Uterus (tissue), 2 donors: ENCODE measurements at regions not wholly inside any gene's neighbourhood (a gene's known extent, or its start where the extent isn't known, plus 50 kb on each side); places are given as distances from the start of the nearest gene placed in this dataset.

ENCODE experiments used
- POLR2A ChIP-seq, 2 donors: fragments of 450-650 bp; IDR thresholded peaks; one replicate each; pipeline ENCODE4 v1.6.1; 2016; ENCODE audit warnings: antibody characterized with exemption in 2 of 2, mild to moderate bottlenecking in 1 of 2, moderate library complexity in 1 of 2
- TF ChIP-seq, protein P1 (sequence below), 4 experiments: fragments of 200-600 bp in 2 of 4; fragments of 450-650 bp in 2 of 4; sonication (generic) in 2 of 4; IDR thresholded peaks; one replicate each; pipeline ENCODE4 v1.5.1; 2016 to 2019; ENCODE audit warnings: antibody characterized with exemption in 4 of 4, mild to moderate bottlenecking in 2 of 4, moderate library complexity in 1 of 4

DNA sequence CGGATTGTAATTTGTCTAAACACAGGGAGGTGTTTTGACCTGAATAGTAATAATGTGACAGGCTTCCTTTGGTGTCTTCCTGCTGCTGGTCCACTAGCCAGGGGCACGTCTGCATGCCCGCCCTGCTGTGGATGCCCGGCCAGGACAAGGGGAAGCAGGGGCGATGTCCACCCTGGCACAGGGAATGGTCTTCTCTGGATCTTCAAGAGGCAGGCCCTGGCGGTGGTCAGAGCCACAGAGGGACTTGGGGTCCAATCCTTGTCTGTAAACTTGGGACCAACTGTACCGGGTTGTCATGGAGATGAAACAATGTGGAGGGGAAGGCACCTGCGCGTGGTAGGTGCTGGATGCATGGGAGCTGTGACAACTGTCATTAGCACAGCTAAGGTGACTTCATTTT is 134.1 kb downstream of the RPLP1 start:
- TF ChIP-seq, protein P1, sequence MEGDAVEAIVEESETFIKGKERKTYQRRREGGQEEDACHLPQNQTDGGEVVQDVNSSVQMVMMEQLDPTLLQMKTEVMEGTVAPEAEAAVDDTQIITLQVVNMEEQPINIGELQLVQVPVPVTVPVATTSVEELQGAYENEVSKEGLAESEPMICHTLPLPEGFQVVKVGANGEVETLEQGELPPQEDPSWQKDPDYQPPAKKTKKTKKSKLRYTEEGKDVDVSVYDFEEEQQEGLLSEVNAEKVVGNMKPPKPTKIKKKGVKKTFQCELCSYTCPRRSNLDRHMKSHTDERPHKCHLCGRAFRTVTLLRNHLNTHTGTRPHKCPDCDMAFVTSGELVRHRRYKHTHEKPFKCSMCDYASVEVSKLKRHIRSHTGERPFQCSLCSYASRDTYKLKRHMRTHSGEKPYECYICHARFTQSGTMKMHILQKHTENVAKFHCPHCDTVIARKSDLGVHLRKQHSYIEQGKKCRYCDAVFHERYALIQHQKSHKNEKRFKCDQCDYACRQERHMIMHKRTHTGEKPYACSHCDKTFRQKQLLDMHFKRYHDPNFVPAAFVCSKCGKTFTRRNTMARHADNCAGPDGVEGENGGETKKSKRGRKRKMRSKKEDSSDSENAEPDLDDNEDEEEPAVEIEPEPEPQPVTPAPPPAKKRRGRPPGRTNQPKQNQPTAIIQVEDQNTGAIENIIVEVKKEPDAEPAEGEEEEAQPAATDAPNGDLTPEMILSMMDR (IDR thresholded peaks at IDR 0.05): no peak
- no peak for TF ChIP-seq POLR2A (IDR thresholded peaks at IDR 0.05)
